ENCODE measurements at regions not wholly inside any gene's neighbourhood (a gene's known extent, or its start where the extent isn't known, plus 50 kb on each side); places are given as distances from the start of the nearest gene placed in this dataset.

GRCh38 chr6:11462742-11463397 is 74.7 kb upstream of the TMEM170B start (continued):
- TF ChIP-seq, protein P1, sequence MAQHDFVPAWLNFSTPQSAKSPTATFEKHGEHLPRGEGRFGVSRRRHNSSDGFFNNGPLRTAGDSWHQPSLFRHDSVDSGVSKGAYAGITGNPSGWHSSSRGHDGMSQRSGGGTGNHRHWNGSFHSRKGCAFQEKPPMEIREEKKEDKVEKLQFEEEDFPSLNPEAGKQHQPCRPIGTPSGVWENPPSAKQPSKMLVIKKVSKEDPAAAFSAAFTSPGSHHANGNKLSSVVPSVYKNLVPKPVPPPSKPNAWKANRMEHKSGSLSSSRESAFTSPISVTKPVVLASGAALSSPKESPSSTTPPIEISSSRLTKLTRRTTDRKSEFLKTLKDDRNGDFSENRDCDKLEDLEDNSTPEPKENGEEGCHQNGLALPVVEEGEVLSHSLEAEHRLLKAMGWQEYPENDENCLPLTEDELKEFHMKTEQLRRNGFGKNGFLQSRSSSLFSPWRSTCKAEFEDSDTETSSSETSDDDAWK (CRISPR knock-in tag; IDR thresholded peaks at IDR 0.05), result no peak
- TF ChIP-seq E2F2 (CRISPR knock-in tag; IDR thresholded peaks at IDR 0.05; ENCODE audit: borderline replicate concordance), result no peak
- TF ChIP-seq CBFB (CRISPR knock-in tag; IDR thresholded peaks at IDR 0.05), result no peak
- no peak for TF ChIP-seq FOXC1 (CRISPR knock-in tag; IDR thresholded peaks at IDR 0.05; ENCODE audit: borderline replicate concordance)
- TF ChIP-seq ZNF605 (CRISPR knock-in tag; IDR thresholded peaks at IDR 0.05), result no peak
- no peak for TF ChIP-seq HOXA7 (CRISPR knock-in tag; IDR thresholded peaks at IDR 0.05)
- TF ChIP-seq ZNF558 (CRISPR knock-in tag; IDR thresholded peaks at IDR 0.05; ENCODE audit: borderline replicate concordance), result no peak
- TF ChIP-seq, protein P2, sequence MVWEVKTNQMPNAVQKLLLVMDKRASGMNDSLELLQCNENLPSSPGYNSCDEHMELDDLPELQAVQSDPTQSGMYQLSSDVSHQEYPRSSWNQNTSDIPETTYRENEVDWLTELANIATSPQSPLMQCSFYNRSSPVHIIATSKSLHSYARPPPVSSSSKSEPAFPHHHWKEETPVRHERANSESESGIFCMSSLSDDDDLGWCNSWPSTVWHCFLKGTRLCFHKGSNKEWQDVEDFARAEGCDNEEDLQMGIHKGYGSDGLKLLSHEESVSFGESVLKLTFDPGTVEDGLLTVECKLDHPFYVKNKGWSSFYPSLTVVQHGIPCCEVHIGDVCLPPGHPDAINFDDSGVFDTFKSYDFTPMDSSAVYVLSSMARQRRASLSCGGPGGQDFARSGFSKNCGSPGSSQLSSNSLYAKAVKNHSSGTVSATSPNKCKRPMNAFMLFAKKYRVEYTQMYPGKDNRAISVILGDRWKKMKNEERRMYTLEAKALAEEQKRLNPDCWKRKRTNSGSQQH (CRISPR knock-in tag; IDR thresholded peaks at IDR 0.05; ENCODE audit: low read depth), result no peak
- TF ChIP-seq ZNF543 (CRISPR knock-in tag; IDR thresholded peaks at IDR 0.05), result no peak
- TF ChIP-seq, protein P3, sequence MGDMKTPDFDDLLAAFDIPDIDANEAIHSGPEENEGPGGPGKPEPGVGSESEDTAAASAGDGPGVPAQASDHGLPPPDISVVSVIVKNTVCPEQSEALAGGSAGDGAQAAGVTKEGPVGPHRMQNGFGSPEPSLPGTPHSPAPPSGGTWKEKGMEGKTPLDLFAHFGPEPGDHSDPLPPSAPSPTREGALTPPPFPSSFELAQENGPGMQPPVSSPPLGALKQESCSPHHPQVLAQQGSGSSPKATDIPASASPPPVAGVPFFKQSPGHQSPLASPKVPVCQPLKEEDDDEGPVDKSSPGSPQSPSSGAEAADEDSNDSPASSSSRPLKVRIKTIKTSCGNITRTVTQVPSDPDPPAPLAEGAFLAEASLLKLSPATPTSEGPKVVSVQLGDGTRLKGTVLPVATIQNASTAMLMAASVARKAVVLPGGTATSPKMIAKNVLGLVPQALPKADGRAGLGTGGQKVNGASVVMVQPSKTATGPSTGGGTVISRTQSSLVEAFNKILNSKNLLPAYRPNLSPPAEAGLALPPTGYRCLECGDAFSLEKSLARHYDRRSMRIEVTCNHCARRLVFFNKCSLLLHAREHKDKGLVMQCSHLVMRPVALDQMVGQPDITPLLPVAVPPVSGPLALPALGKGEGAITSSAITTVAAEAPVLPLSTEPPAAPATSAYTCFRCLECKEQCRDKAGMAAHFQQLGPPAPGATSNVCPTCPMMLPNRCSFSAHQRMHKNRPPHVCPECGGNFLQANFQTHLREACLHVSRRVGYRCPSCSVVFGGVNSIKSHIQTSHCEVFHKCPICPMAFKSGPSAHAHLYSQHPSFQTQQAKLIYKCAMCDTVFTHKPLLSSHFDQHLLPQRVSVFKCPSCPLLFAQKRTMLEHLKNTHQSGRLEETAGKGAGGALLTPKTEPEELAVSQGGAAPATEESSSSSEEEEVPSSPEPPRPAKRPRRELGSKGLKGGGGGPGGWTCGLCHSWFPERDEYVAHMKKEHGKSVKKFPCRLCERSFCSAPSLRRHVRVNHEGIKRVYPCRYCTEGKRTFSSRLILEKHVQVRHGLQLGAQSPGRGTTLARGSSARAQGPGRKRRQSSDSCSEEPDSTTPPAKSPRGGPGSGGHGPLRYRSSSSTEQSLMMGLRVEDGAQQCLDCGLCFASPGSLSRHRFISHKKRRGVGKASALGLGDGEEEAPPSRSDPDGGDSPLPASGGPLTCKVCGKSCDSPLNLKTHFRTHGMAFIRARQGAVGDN (CRISPR knock-in tag; IDR thresholded peaks at IDR 0.05), result no peak
- TF ChIP-seq MATR3 (CRISPR knock-in tag; IDR thresholded peaks at IDR 0.05), result no peak
- TF ChIP-seq POLR2A (IDR thresholded peaks at IDR 0.05; ENCODE audit: insufficient read depth in 1 of 2, low read depth in 2 of 2, low read length in 2 of 2), result no peak
- no peak for TF ChIP-seq ZNF629 (CRISPR knock-in tag; conservative IDR thresholded peaks at IDR 0.05)
- TF ChIP-seq AHR (CRISPR knock-in tag; IDR thresholded peaks at IDR 0.05), result no peak
- TF ChIP-seq SMC3 (IDR thresholded peaks at IDR 0.05; ENCODE audit: low read length), result peak; percentile 40; the same call in 1 of the 2 replicates
- no peak for TF ChIP-seq ADNP (CRISPR knock-in tag; IDR thresholded peaks at IDR 0.05)
- TF ChIP-seq ARNTL (CRISPR knock-in tag; IDR thresholded peaks at IDR 0.05), result no peak
- TF ChIP-seq NFRKB (IDR thresholded peaks at IDR 0.05), result no peak
- TF ChIP-seq ZNF749 (CRISPR knock-in tag; IDR thresholded peaks at IDR 0.05; ENCODE audit: borderline replicate concordance), result no peak; the same call in 1 of the 2 replicates
- peak; percentile 46; the same call in 1 of the 2 replicates for TF ChIP-seq SAP130 (CRISPR knock-in tag; IDR thresholded peaks at IDR 0.05; ENCODE audit: low read depth)
- TF ChIP-seq ZNF34 (CRISPR knock-in tag; IDR thresholded peaks at IDR 0.05; ENCODE audit: borderline replicate concordance), result no peak
- no peak for TF ChIP-seq SCMH1 (CRISPR knock-in tag; IDR thresholded peaks at IDR 0.05; ENCODE audit: borderline replicate concordance)
- TF ChIP-seq ZBTB1 (CRISPR knock-in tag; IDR thresholded peaks at IDR 0.05; ENCODE audit: borderline replicate concordance), result no peak
- TF ChIP-seq NAIF1 (CRISPR knock-in tag; IDR thresholded peaks at IDR 0.05; ENCODE audit: borderline replicate concordance), result no peak
- no peak for TF ChIP-seq KAT2B (IDR thresholded peaks at IDR 0.05; ENCODE audit: borderline replicate concordance, low read depth, low read length)

Data from HepG2 (cell line).